ENCODE measurements at regions not wholly inside any gene's neighbourhood (a gene's known extent, or its start where the extent isn't known, plus 50 kb on each side); places are given as distances from the start of the nearest gene placed in this dataset.
"Not testable (repeated sequence)": the region's sequence is repeated elsewhere in the genome, so short reads cannot be mapped to it uniquely, and the experiment has no call there.

GRCh38 chr3:152103257-152103656 lies 165.5 kb upstream of the MBNL1 start:
- no peak for ATAC-seq

- no peak for ATAC-seq
Observed at GRCh38 chr3:152104847-152105415, 163.8 kb upstream of the MBNL1 start.

GRCh38 chr3:152105446-152105845 lies 163.3 kb upstream of the MBNL1 start:
- ATAC-seq, result no peak

GRCh38 chr3:152109038-152109437 lies 159.7 kb upstream of the MBNL1 start:
- no peak for ATAC-seq

GRCh38 chr3:152113413-152113812 lies 155.3 kb upstream of the MBNL1 start:
- ATAC-seq, result no peak

- no peak for ATAC-seq
Observed at GRCh38 chr3:152113992-152114651, 154.6 kb upstream of the MBNL1 start.

GRCh38 chr3:152120601-152121269 lies 148.0 kb upstream of the MBNL1 start:
- ATAC-seq, result no peak

GRCh38 chr3:152121270-152121636 lies 147.5 kb upstream of the MBNL1 start:
- ATAC-seq, result peak in 1 of 2 donors; percentile 59

- no peak for ATAC-seq
Observed at GRCh38 chr3:152122851-152123250, 145.9 kb upstream of the MBNL1 start.

- ATAC-seq, result no peak
Observed at GRCh38 chr3:152123457-152123856, 145.3 kb upstream of the MBNL1 start.

- ATAC-seq, result no peak
Observed at GRCh38 chr3:152126260-152126659, 142.5 kb upstream of the MBNL1 start.

- peak; percentile 96 to 97 for ATAC-seq
Observed at GRCh38 chr3:152127058-152127457, 141.7 kb upstream of the MBNL1 start.

- no peak for ATAC-seq
Observed at GRCh38 chr3:152128356-152128755, 140.4 kb upstream of the MBNL1 start.

GRCh38 chr3:152139651-152140050 lies 129.1 kb upstream of the MBNL1 start:
- ATAC-seq, result no peak

GRCh38 chr3:152146461-152146860 lies 122.3 kb upstream of the MBNL1 start:
- no peak for ATAC-seq

- ATAC-seq, result no peak
Observed at GRCh38 chr3:152147748-152148147, 121.0 kb upstream of the MBNL1 start.

- no peak for ATAC-seq
Observed at GRCh38 chr3:152148579-152148978, 120.2 kb upstream of the MBNL1 start.

GRCh38 chr3:152149832-152150231 lies 118.9 kb upstream of the MBNL1 start:
- no peak for ATAC-seq

- ATAC-seq, result no peak
Observed at GRCh38 chr3:152151216-152151876, 117.4 kb upstream of the MBNL1 start.

- not testable (repeated sequence) for ATAC-seq
Observed at GRCh38 chr3:152151877-152152765, 116.6 kb upstream of the MBNL1 start.

- ATAC-seq, result not testable (repeated sequence)
Observed at GRCh38 chr3:152153115-152153514, 115.6 kb upstream of the MBNL1 start.

- ATAC-seq, result no peak
Observed at GRCh38 chr3:152155246-152156020, 113.3 kb upstream of the MBNL1 start.
